KMS-11 (cell line): ENCODE measurements at regions not wholly inside any gene's neighbourhood (a gene's known extent, or its start where the extent isn't known, plus 50 kb on each side); places are given as distances from the start of the nearest gene placed in this dataset.

Source experiments
- H2AFZ ChIP-seq: fragments of 200-600 bp; sonication (generic); 2 replicates; pipeline ENCODE4 v1.6.1; 2016; ENCODE audit warnings: antibody characterized with exemption, mixed run types, low read depth
- H3K27ac ChIP-seq: fragments of 200-600 bp; sonication (generic); 2 replicates; pipeline ENCODE4 v1.6.1; 2016; ENCODE audit warnings: mild to moderate bottlenecking, mixed run types
- H3K27me3 ChIP-seq: fragments of 200-600 bp; sonication (generic); 2 replicates; pipeline ENCODE4 v1.6.1; 2017; ENCODE audit warnings: mild to moderate bottlenecking, low read depth, mixed run types, moderate library complexity; ENCODE audit not compliant: insufficient read depth
- H3K36me3 ChIP-seq: fragments of 200-600 bp; sonication (generic); 2 replicates; pipeline ENCODE4 v1.6.1; 2017; ENCODE audit warnings: mild to moderate bottlenecking, mixed run types; ENCODE audit not compliant: insufficient read depth
- H3K4me1 ChIP-seq: fragments of 200-600 bp; sonication (generic); 2 replicates; pipeline ENCODE4 v1.6.1; 2016; ENCODE audit warnings: mild to moderate bottlenecking, low read depth, mixed run types; ENCODE audit not compliant: poor library complexity, severe bottlenecking
- H3K4me2 ChIP-seq: fragments of 200-600 bp; sonication (generic); 2 replicates; pipeline ENCODE4 v1.7.0; 2016; ENCODE audit warnings: mild to moderate bottlenecking, mixed run types
- H3K4me3 ChIP-seq: fragments of 200-600 bp; sonication (generic); IDR thresholded peaks from 2 replicates; pipeline ENCODE4 v1.6.1; 2017; ENCODE audit warnings: low read depth, low read length, mixed read lengths; ENCODE audit not compliant: insufficient read depth
- H3K79me2 ChIP-seq: fragments of 200-600 bp; sonication (generic); 2 replicates; pipeline ENCODE4 v1.6.1; 2016; ENCODE audit warnings: low read depth, mixed run types; ENCODE audit not compliant: insufficient read depth
- H3K9ac ChIP-seq: fragments of 200-600 bp; sonication (generic); 2 replicates; pipeline ENCODE4 v1.6.1; 2016; ENCODE audit warnings: mild to moderate bottlenecking, mixed run types
- H4K20me1 ChIP-seq: fragments of 200-600 bp; sonication (generic); 2 replicates; pipeline ENCODE4 v1.6.1; 2016; ENCODE audit warnings: mild to moderate bottlenecking, mixed run types; ENCODE audit not compliant: insufficient read depth
- TF ChIP-seq, protein P1 (sequence below): fragments of 200-600 bp; sonication (generic); conservative IDR thresholded peaks from 2 replicates; pipeline ENCODE4 v1.6.1; 2017; ENCODE audit warnings: low read depth, mild to moderate bottlenecking, antibody characterized with exemption, low read length, moderate library complexity, mixed read lengths

DNA sequence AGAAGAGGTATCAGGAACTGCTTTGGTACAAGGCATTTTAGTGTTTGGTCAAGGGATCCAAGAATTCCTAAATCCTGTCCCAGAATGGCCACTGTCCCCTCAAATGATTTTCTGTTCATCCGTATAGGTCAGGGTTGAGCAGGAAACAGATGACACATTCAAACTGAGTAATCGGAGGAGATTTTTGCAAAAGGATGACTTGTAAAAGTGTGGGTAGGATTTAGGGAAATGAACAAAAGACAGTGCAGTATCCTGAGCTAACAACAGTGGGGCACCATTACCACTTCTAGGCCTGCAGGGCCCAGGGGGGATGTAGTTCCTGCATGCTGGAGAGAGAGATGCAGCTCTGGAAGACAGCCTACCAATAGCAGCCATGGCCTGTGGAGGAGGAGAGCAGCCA lies 290.1 kb downstream of the ZSWIM6 start:
- TF ChIP-seq, protein P1, sequence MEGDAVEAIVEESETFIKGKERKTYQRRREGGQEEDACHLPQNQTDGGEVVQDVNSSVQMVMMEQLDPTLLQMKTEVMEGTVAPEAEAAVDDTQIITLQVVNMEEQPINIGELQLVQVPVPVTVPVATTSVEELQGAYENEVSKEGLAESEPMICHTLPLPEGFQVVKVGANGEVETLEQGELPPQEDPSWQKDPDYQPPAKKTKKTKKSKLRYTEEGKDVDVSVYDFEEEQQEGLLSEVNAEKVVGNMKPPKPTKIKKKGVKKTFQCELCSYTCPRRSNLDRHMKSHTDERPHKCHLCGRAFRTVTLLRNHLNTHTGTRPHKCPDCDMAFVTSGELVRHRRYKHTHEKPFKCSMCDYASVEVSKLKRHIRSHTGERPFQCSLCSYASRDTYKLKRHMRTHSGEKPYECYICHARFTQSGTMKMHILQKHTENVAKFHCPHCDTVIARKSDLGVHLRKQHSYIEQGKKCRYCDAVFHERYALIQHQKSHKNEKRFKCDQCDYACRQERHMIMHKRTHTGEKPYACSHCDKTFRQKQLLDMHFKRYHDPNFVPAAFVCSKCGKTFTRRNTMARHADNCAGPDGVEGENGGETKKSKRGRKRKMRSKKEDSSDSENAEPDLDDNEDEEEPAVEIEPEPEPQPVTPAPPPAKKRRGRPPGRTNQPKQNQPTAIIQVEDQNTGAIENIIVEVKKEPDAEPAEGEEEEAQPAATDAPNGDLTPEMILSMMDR = no peak
- Histone ChIP-seq H3K36me3 (no peaks in the 10 kb centered on the region), H2AFZ (no peak overlapping the region), H3K4me2 (no peak overlapping the region), H3K79me2 (no peaks in the 10 kb centered on the region), H3K4me1 (no peaks in the 10 kb centered on the region), H4K20me1 (no peaks in the 10 kb centered on the region), H3K9ac (no peak overlapping the region), H3K27ac (no peak overlapping the region), H3K4me3 (no peak overlapping the region), H3K27me3 (no peaks in the 10 kb centered on the region)

DNA sequence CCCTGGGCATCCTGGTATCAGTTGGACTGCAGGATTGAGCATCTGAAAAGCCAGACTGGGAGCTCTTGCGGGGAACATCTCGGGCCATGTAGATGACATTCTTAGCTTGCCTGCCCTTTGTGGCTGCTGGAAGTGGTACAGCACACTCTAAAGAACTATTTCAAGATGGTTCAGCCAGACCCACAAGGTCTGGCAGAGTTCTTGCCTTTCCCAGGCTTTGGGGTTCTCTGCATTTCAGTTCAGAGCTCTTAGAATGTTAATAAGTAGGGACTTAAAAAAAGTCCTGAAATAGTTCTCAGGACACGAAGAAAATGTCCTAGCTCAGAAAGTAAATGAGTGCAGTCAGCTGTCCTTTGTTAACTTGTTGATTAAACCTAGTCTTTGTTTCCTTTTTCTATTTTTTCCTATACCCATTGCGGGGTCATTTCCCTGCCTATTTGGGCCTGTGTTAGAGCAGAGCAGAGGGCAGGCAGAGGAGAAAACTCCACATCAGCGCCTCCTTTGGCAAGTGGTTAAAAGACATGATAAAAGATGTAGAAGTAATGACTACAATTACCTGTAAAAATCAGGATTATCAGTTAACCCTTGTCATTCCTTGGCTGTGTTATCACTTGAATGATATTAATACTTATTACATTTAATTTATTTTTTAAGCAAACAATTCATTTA lies 291.5 kb downstream of the ZSWIM6 start:
- H3K4me1 ChIP-seq = no peaks in the 10 kb centered on the region
- H3K27me3 ChIP-seq = no peaks in the 10 kb centered on the region
- H4K20me1 ChIP-seq = no peaks in the 10 kb centered on the region
- H3K4me3 ChIP-seq = no peak overlapping the region
- no peaks in the 10 kb centered on the region for H3K36me3 ChIP-seq
- no peak overlapping the region for H3K27ac ChIP-seq
- H3K4me2 ChIP-seq = no peak overlapping the region
- no peak overlapping the region for H3K9ac ChIP-seq
- H3K79me2 ChIP-seq = no peaks in the 10 kb centered on the region
- H2AFZ ChIP-seq = no peak overlapping the region
- TF ChIP-seq, protein P1 = no peak

DNA sequence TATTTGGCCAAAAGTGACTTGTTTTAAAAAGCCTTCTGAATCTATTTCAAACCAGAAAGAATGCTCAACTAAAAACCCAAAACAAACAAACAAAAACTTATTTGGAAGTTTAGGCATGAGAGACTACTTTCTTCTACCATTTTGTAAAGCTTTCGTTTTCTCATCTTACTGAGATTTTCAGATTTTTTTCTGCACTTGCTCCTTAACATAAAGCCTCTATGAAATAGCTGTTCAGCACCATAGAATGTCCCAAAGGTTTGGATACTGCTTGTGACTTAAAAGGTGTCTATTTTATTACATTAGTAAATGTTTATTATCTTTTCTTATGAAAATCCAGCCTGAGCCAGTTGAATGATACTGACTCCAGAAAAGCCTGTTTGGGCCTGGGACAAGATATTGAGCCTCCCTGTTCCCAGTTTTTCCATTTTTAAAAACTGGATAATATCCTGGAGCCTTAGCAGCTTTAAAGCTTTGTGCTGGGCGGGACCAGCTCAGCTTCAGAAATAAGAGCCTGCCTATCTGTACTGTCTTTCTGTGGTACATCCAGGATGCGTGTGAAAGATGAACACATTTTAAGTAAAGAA lies 292.6 kb downstream of the ZSWIM6 start:
- Histone ChIP-seq H3K27me3 (no peaks in the 10 kb centered on the region), H3K4me2 (no peak overlapping the region), H4K20me1 (no peaks in the 10 kb centered on the region), H3K4me3 (no peak overlapping the region), H3K4me1 (no peaks in the 10 kb centered on the region), H2AFZ (no peak overlapping the region), H3K9ac (no peak overlapping the region), H3K79me2 (no peaks in the 10 kb centered on the region), H3K36me3 (no peaks in the 10 kb centered on the region), H3K27ac (no peak overlapping the region)
- TF ChIP-seq, protein P1 = no peak

DNA sequence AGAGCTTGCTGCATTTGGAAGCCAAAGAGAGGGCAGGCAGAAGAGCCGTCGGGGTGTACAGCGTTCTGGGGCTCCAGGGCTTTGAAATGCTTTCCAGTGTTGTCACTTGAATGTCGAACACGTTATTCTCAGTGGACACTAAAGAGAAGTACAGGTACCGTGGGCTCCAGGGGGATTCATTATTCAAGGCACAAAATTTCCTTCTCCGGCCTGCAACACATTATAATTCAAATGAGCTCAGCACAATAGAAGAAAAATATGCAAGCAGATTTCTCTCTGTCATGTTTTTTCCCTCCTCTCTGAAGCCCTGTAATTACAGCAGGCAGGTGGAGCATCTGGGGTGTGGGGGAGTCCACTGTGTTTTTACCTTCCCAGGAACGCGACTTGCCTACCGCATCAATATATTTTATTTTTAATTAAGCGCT lies 293.1 kb downstream of the ZSWIM6 start:
- Histone ChIP-seq H2AFZ (no peak overlapping the region), H3K9ac (no peak overlapping the region), H3K4me2 (no peak overlapping the region)

More for the DNA sequence above, 293.1 kb downstream of the ZSWIM6 start:
- H3K27ac ChIP-seq = no peak overlapping the region
- H4K20me1 ChIP-seq = no peaks in the 10 kb centered on the region
- H3K4me3 ChIP-seq = no peak overlapping the region
- no peaks in the 10 kb centered on the region for H3K36me3 ChIP-seq
- H3K79me2 ChIP-seq = no peaks in the 10 kb centered on the region
- H3K27me3 ChIP-seq = no peaks in the 10 kb centered on the region
- H3K4me1 ChIP-seq = no peaks in the 10 kb centered on the region
- TF ChIP-seq, protein P1 = no peak
